NCI-H748 (cell line): ENCODE measurements at regions not wholly inside any gene's neighbourhood (a gene's known extent, or its start where the extent isn't known, plus 50 kb on each side); places are given as distances from the start of the nearest gene placed in this dataset.
A peak's percentile ranks its signal among the peaks of the same experiment; 100 is the strongest.

ENCODE experiments used
- DNase-seq: peaks from one replicate; lab custom pipeline; 2025; ENCODE audit not compliant: unreplicated experiment; lab: John Stamatoyannopoulos, UW

DNA sequence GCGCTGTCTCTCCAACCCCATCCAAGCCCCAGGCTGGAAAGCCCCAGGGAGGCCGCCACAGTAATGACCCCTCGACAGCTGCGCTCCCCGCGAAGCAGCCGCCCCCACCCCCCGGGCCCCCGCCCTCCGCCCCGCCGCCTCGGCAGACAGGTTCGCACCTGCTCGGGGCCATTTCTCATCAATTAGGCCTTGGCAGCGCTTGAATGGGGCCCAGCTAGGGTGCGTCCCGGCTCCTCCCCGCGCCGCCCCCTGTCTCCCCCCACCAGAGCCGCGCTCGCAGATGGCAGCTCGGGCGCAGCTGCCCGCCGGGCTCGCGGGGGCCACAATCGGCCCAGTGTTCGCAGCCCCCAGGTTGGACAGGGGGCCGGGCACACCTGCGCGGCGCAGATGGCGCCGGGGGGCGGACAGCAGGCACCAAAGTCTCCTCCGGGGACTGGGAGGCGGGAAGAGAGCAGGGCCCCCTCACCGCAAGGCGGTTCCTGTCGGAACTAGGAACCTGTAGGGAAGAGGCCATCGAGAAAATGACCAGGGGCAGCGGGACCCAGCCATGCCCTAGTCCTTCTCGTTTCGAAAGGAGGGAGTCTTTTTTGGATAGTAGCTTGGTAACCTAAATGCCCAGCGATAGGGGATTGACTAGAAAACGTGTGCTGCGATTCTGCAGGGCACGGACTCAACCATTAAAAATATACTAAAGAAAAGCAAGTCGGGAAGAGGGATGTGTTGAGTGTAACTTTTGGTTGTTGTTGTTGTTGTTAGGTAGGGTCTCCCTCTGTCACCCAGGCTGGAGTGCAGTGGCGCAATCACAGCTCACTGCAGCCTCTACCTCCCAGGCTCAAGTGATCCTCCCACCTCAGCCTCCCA lies 83.2 kb upstream of the EYA2 start:
- DNase-seq: peak; percentile 95

DNA sequence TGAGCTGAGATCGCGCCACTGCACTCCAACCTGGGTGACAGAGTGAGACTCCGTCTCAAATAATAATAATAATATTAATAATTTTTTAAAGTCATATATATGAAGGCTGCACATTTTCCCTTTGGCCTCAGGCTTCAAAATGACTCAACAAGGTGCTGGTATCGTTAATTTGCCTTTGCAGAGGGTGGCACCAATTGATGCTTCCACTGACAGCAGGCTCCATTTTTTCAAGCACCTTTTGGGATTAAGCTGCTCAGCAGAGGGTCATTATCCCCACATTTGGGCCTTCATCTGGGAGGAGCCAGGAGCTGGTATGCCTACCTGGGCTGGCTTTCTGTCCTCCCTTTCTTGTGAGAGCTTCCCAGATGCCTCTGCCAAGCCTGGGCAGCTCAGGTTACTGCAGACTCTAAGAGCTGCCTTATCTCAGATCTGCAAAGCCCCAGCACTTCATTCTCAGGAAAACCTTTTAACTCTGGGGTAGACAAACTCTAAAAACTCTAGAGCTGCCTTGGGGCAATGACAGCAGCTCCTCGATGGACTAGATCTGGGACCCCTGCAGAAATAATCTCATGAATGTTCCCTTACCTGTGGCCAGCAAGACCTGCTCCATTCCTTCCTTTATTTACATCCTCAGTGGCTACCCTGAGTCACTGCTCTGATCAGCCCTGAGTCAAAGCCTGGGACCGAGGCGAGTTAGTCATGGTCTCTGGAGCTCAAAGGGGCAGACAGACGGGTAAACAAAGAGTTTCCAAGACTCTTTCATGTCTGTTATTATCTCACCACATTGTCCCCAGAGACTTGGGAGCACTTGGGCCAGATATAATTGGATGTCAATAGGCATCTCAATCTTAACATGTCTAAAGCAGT lies 80.0 kb upstream of the EYA2 start:
- peak; percentile 67 for DNase-seq

DNA sequence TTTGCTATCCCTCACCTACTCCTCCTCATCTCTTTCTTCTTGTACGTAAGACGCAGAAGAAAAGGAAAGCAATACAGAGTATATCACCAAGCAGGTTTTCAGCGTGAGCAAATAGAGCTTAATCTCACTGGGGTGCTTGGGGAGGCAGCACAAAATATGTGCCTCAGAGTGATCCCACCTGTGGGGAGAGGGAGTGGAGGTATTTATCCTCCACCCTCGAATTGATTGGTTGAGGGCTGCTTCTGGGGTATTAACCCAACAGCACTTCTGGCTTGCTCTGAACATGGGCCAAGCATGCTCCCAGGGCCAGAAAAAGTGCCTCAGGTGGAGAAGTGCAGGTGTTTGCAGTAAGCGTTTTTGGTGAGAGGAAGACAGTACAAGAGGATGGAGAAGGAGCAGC lies 78.5 kb upstream of the EYA2 start:
- DNase-seq: no peak

DNA sequence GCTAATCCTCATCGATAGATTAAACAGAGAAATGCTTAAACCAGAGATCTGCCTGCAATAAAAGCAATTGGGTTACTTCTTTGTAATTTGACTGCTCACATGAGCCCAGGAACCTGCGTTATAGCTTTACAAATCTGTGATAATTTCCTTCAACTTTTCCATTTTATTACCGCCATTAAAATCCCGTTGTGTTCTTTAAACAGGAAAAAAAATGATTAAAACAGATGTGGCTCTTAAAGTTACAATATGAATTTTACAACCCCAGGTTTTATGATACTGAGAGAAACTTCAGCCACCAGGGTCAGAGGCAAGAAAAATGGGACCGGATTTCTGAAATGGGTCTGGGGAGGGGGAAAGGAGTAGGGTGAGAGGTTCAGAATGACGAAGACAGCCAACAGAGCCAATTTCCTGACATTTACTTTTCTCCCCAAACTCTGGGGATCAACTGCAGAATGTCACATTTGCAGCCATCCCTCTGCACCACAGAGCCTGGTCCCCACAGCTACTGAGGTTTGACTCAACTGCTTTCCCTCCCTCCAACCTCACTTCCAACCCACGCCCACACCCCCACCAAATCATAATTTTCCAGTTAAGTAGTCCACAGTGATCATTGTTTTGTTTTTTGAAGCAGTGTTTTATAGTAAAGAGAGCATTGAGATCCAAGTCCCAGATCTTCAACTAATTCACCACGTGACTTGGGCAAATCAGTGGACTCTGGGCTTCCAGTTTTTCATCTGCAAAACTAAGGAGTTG lies 77.6 kb upstream of the EYA2 start:
- DNase-seq: no peak

DNA sequence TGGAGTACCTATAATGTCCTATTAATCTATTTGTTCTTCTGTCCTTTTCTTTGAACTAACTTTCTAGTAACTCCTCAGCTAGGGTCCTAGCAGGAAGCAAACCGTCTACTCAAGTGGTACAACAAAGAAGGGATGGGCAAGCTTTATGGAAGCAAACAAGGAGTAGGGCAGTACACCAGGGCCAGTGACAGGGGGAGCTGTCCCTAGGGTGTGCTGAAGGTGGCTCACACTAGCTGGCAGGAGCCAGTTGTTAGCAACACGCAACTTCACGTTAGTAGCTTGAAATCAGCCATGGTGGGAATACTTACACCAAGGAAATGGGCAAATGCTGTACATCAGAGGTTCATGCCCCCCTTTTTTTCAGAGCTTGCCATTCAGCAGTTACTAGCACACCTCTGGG lies 74.0 kb upstream of the EYA2 start:
- DNase-seq: peak; percentile 43

DNA sequence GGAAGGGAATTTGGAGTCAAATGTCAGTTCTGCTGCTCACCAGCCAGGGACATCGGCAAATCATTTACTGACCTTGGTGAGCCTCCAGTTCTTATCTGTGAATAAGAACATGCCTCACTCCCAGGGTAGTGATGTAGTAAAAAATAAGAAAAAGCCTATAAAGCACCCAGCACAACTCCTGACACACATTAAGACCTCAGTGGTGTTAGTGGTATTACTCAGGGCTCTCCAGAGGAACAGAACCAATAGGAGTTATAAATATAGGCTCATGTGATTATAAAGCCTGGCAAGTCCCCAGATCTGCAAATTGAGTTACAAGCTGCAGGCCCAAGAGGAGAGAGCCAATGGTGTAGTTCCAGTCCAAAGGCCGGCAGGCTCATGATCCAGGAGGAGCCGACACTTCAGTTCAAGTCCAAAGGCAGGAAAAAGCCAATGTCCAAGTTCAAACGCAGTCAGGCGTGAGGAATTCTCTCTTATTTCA lies 71.3 kb upstream of the EYA2 start:
- no peak for DNase-seq

DNA sequence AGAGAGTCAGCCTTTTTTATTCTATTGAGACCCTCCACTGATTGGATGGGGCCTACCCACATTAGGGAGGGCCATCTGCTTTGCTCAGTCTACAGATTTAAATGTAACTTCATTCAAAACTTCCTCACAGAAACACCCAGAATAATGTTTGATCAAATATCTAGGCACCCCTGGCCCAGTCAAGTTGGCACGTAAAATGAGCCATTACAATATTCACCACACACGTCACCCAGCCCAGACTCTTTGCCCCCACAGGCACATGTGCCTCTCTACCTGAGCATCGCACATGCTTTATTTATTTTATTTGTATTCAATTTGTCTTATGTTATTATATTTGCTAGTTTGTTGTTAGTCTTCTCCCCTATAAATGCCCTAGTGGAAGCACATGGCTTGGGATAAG lies 70.9 kb upstream of the EYA2 start:
- DNase-seq: no peak

DNA sequence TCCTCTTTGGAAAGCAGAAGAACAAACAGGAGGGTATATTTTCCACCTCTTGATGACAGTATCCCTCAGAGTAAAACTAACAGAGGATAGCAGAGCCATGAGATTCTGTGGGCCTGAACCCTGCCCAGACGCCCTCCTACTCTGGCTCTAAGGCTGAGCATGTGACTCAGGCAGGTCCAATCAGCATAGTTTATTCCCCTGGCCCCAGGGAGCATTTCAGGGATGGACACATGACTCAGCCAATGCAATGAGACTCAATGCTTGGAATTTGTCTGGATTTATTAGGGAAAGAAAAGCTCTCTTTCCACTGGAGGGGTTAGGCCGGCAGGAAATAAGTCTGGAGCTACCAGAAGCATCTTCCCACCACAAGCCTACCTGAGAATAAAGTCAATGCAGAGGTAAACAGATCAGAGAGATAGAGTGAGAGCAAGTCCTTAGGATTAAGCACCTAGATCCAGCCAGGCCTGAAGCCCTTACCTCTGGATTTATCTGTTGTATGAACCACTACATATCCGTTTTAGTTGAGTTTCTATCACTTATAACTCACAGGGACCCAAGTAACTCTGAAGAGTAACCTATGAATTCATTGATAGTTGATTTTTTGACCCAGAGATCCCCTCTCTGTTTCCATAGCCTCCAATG lies 68.2 kb upstream of the EYA2 start:
- no peak for DNase-seq

DNA sequence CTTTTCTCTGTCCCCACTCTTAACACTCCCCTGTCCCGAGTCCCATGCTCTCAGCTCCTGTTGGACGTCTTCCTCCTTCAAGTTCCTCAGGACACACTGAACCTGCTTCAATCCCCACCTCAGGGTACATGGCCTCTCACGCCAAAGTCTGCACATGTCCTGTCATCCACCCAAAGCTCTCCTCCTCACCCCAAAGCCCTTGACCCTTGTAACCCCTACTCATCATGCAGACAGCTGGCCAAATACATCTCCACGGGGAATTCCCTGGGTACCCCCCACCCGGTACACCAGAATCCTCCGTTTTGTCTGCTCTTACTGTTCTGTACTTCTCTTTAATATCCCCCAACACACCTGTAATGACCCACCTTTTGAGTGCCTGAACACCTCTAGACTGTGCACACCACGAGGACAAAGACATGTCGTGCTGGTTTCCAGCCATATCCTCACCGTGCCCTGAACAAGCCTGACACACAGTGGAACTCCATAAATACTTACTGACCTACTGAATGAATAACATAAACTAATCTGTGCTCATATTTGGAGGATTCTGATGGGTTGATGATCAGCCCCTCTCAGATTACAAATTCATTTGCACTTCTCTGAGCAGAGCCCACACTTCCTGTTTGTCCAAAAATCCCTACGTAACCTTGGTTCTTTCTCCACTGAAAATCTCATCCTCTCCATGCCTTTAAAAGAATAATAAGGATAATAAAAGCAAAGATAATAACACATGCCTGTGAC lies 66.8 kb upstream of the EYA2 start:
- peak; percentile 35 for DNase-seq

DNA sequence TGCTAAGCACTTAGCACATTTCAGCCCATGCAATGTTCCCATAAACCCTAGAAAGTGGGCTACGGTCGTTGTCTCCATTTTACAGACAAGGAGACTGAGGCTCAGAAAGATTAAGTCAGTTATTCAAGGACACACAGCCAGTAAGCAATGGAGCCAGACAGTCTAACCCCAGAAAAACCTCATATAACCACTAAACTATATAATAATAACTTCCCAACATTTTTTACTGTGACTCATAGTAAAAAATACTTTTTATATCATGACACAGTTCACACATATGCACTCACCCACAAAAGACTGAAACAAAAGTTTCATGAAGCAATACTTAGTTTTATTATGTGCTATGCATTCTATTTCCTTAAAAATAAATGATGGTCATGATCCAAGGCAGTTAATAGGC lies 66.2 kb upstream of the EYA2 start:
- DNase-seq: no peak

DNA sequence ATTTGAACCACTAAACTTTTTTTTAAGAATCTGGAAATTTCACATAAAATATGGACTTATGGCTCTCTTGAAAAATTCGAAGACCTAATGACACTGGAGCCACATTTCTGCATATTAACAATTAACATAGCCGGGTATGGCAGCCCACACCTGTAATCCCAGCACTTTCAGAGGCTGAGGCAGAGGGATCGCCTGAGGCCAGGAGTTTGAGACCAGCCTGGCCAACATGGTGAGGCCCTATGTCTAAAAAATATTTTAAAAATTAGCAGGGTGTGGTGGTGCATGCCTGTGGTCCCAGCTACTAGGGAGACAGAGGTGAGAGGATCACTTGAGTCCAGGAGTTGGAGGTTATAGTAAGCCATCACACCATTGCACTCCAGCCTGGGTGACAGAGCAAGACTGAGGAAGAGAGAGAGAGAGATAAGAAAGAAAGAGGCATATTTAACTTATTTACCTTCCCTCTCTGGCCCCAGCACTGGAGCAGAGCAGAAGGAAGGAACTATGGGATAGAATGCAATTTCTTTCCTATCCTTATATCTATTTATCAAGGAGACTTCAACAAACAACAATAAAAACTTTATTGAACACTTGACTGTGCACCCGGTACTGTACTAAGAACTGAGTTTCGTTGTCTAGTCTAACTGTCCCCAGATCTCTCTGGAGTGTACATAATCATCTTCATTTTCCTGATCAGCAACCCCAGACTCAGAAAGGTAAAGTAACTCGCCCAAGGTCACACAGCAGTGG lies 63.6 kb upstream of the EYA2 start:
- DNase-seq: no peak

DNA sequence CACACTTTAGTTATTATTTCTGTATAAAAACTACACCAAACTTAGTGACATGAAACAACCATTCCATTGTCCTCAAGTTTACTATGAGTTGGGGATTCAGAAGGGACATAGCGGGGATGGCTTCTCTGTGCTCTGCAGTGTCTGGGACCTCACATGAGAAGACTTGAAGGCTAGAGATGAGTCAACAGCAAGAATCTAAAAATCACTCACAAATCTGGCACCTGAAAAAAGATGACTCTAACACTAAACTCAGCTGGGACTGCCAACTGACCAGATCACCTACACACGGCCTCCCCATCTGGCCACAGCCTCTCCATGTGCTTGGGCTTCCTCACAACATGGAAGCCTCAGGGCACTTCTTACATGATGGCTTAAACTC lies 63.0 kb upstream of the EYA2 start:
- no peak for DNase-seq

DNA sequence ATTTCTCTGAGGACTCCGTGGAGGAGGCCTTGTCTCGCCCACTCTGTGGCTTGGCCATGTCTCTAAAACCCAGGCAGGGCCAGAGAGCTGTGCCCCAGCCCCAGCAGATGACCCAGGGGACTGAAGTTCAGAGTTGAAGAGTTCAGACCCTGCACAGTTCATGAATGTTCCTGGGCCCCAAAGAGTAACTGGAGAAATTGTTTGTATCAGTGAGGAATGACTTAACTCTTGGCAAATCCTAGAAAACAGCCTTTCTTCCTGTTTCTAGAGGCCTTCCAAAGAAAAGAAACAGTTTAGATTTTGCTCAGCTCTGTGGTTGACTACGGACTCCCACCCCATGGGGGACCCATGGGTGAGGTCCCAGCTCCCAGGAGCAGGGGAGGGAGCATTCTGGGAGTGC lies 62.1 kb upstream of the EYA2 start:
- DNase-seq: no peak

DNA sequence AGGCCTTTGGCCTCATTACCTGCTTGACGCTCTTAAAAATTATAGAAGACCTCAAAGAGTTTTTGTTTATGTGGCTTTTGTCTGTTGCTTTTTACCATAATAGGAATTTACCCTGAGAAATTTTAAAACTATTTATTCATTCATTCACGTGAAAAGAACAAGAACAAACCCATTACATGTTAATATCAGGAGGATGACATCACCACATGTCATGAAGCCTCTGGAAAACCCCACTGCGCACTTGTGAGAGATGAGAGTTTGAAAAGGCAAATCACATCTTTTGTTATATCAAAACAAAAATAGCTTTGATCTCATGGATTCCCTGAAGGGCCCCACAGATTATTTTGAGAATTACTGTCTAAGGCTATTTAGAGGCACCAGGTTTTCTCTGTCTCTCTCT lies 61.3 kb upstream of the EYA2 start:
- no peak for DNase-seq

DNA sequence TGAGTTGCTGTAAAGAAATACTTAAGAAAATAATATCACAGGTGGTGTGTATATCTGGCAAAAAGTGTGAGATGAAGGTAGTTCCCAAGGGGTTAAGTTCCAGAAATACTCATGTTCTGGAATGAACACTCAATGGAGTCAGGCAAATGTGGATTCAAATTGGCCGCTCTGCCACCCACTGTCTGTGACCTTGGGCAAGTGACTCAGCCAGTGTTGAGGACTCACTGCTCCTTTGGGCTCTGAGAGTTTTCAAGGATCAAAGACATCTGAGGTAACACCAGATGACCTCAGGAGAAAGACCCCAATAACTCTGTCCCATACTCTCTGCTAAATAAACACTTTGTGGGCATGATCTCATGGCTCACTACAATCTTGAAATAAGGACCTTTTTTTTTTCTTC lies 59.2 kb upstream of the EYA2 start:
- DNase-seq: no peak

DNA sequence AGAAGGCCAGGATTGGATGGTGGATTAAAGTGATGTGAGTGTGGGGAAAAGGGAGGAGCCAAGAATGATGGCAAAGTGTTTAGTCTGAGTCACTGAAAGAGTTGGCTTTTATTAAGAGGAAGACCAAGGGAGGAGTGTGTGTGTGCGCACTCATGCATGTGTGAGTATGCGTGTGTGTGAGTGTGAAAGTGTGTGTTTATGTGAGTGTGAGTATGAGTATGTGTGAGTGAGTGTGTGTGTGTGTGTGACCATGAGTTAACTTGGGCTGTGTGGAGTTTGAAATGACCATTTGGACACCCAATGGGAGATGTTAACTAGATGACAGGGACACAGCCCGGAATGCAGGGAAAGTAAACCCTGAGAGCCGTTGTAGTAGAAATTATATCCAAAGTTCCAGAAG lies 57.6 kb upstream of the EYA2 start:
- DNase-seq: no peak

DNA sequence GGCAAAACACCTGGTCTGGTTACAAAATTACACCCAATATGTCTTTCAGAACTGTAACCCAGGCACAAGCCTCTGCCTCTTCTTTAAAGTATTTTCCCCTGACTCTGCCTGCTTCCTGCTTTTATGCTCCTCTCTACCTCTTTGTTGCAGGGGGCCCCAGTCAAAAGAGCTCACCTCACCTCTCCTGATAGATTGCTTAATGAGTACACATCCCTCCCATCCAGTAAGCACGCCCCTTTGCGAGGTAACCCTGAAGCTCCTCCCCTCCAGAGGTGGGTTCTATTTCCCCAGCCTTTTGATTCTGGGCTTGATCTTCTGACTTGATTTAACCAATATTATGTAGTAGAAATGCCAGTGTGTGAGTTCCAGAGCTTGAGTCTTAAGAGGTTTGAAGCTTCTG lies 56.6 kb upstream of the EYA2 start:
- DNase-seq: peak; percentile 27

DNA sequence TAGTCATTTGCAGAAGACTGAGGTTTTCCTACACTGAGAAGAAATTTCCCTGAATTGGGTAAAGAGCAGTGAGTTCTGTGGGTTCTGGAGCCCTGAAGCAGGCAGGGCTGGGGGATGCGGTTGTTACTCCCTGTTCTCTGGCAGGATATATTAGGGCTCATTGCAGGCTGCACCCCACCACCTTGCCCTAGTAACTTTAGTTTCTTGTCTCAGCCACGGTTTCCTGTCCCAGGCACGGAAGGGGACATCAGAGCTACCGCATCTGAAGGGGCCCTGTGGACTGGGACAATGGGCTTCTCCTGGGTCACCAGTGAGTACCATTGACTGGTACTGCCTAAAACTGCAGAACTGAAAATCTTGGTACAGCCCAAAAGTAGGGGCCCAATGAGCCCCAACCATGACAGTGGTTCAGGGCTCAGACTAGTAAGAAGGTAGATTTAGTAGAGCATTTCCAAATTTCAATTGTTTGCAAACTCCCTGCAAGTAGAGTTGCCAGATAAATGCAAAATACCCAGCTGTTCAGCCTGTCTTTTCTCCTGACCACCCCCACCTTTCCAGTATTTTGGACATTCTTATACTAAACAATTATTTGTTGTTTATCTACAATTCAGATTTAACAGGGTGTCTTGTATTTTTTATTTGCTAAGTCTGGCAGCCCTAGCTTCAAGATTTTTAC lies 54.5 kb upstream of the EYA2 start:
- no peak for DNase-seq
